GM12873 (cell line): ENCODE measurements at regions not wholly inside any gene's neighbourhood (a gene's known extent, or its start where the extent isn't known, plus 50 kb on each side); places are given as distances from the start of the nearest gene placed in this dataset.

Experiments
- CTCF ChIP-seq: IDR thresholded peaks from 2 replicates; pipeline ENCODE4 v1.5.1; 2012; ENCODE audit warnings: low read depth, mild to moderate bottlenecking, moderate library complexity, low read length, control low read depth; ENCODE audit not compliant: insufficient read depth; ENCODE audit errors: missing control alignments

- TF ChIP-seq CTCF: no peak
Observed at GRCh38 chr13:31962731-31963370, 68.7 kb upstream of the FRY start.

GRCh38 chr13:31963631-31964030 is 67.9 kb upstream of the FRY start:
- no peak for TF ChIP-seq CTCF

GRCh38 chr13:31964168-31964567 is 67.4 kb upstream of the FRY start:
- no peak for TF ChIP-seq CTCF

GRCh38 chr13:31965361-31966066 is 66.1 kb upstream of the FRY start:
- TF ChIP-seq CTCF: no peak

GRCh38 chr13:31967155-31967554 is 64.4 kb upstream of the FRY start:
- no peak for TF ChIP-seq CTCF

GRCh38 chr13:31968473-31968872 is 63.1 kb upstream of the FRY start:
- TF ChIP-seq CTCF: no peak

- TF ChIP-seq CTCF: no peak
Observed at GRCh38 chr13:31970231-31970930, 61.2 kb upstream of the FRY start.
